ENCODE measurements at regions not wholly inside any gene's neighbourhood (a gene's known extent, or its start where the extent isn't known, plus 50 kb on each side); places are given as distances from the start of the nearest gene placed in this dataset.

DNA sequence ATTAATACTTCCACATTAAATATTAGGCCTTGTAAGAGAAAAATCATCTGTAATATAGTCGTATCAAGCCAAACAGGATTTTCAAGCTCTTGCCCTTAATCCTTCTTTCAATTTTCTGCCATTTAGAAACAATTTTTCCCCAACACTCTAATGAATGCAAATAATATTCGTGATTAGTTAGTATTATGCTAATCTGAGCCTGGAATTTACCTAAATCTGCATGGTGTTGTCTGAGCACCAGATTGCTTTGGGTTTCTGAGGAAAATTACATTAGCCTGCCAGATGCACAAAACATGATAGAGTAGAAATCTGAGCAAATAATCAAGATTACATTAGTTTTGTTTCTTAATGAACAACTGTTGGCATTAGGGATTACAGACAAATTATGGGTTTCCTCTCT, 176.6 kb downstream of the ZDHHC21 start:
- TF ChIP-seq, protein P1, sequence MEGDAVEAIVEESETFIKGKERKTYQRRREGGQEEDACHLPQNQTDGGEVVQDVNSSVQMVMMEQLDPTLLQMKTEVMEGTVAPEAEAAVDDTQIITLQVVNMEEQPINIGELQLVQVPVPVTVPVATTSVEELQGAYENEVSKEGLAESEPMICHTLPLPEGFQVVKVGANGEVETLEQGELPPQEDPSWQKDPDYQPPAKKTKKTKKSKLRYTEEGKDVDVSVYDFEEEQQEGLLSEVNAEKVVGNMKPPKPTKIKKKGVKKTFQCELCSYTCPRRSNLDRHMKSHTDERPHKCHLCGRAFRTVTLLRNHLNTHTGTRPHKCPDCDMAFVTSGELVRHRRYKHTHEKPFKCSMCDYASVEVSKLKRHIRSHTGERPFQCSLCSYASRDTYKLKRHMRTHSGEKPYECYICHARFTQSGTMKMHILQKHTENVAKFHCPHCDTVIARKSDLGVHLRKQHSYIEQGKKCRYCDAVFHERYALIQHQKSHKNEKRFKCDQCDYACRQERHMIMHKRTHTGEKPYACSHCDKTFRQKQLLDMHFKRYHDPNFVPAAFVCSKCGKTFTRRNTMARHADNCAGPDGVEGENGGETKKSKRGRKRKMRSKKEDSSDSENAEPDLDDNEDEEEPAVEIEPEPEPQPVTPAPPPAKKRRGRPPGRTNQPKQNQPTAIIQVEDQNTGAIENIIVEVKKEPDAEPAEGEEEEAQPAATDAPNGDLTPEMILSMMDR (IDR thresholded peaks at IDR 0.05), result no peak
- TF ChIP-seq POLR2A (IDR thresholded peaks at IDR 0.05), result no peak

All from adrenal gland (tissue), 5 donors.